RWPE2 (cell line): ENCODE measurements at regions not wholly inside any gene's neighbourhood (a gene's known extent, or its start where the extent isn't known, plus 50 kb on each side); places are given as distances from the start of the nearest gene placed in this dataset.
A peak's percentile ranks its signal among the peaks of the same experiment; 100 is the strongest.

Experiments used
- ATAC-seq: fragments of 200-7000 bp; cut with Tn5 transposase; 3 replicates; pipeline ENCODE4 v1.9.1; 2021; ENCODE audit warnings: low read depth
- DNase-seq: peaks from one replicate; pipeline ENCODE4 v3.0.0-alpha.2; 2020; ENCODE audit warnings: low spot score
- H3K27ac ChIP-seq: fragments of 450-650 bp; 2 replicates; pipeline ENCODE4 v1.5.1; 2017; ENCODE audit warnings: mild to moderate bottlenecking; ENCODE audit not compliant: poor library complexity, severe bottlenecking
- H3K27me3 ChIP-seq: fragments of 250-450 bp; sonication (Bioruptor Pico); 2 replicates; pipeline ENCODE4 v1.5.1; 2021; ENCODE audit warnings: mild to moderate bottlenecking, moderate library complexity; ENCODE audit not compliant: insufficient read depth, poor library complexity, severe bottlenecking
- H3K36me3 ChIP-seq: fragments of 250-450 bp; sonication (Bioruptor Pico); 2 replicates; pipeline ENCODE4 v1.5.1; 2020; ENCODE audit warnings: low read depth, mild to moderate bottlenecking, moderate library complexity
- H3K4me1 ChIP-seq: fragments of 250-450 bp; sonication (Bioruptor Pico); 2 replicates; pipeline ENCODE4 v1.5.1; 2021; ENCODE audit warnings: mild to moderate bottlenecking, moderate library complexity; ENCODE audit not compliant: insufficient read depth, poor library complexity, severe bottlenecking
- H3K4me3 ChIP-seq: fragments of 250-450 bp; sonication (Bioruptor Pico); 2 replicates; pipeline ENCODE4 v1.5.1; 2021; ENCODE audit warnings: mild to moderate bottlenecking, moderate library complexity; ENCODE audit not compliant: severe bottlenecking
- H3K9me3 ChIP-seq: fragments of 250-450 bp; sonication (Bioruptor Pico); 2 replicates; pipeline ENCODE4 v1.5.1; 2021; ENCODE audit warnings: mild to moderate bottlenecking, moderate library complexity; ENCODE audit not compliant: severe bottlenecking
- TF ChIP-seq, protein P1 (sequence below): fragments of 450-650 bp; IDR thresholded peaks from one replicate; pipeline ENCODE4 v1.5.1; 2017; ENCODE audit warnings: mild to moderate bottlenecking, moderate library complexity; ENCODE audit not compliant: poor library complexity, severe bottlenecking

DNA sequence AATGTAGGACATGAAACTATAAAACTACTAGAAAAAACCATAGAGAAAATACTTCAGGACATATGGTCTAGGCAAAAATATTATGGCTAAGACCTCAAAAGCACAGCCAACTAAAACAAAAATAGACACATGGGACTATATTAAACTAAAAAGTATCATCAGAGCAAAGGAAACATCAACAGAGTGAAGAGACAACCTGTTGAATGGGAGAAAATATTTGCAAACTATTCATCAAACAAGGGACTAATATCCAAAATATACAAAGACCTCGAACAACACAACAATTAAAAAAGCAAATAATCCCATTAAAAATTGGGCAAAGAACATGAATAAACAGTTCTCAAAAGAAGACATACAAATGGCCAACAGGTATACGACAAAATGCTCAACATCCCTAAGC is 210.9 kb downstream of the PCSK1 start:
- no peaks in the 10 kb centered on the region for H3K27me3 ChIP-seq
- H3K4me1 ChIP-seq, result peaks cover 32% of the 10 kb centered on the region
- no peak overlapping the region for H3K4me3 ChIP-seq
- ATAC-seq, result no peak
- TF ChIP-seq, protein P1, sequence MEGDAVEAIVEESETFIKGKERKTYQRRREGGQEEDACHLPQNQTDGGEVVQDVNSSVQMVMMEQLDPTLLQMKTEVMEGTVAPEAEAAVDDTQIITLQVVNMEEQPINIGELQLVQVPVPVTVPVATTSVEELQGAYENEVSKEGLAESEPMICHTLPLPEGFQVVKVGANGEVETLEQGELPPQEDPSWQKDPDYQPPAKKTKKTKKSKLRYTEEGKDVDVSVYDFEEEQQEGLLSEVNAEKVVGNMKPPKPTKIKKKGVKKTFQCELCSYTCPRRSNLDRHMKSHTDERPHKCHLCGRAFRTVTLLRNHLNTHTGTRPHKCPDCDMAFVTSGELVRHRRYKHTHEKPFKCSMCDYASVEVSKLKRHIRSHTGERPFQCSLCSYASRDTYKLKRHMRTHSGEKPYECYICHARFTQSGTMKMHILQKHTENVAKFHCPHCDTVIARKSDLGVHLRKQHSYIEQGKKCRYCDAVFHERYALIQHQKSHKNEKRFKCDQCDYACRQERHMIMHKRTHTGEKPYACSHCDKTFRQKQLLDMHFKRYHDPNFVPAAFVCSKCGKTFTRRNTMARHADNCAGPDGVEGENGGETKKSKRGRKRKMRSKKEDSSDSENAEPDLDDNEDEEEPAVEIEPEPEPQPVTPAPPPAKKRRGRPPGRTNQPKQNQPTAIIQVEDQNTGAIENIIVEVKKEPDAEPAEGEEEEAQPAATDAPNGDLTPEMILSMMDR, result no peak
- H3K9me3 ChIP-seq, result no peaks in the 10 kb centered on the region
- H3K27ac ChIP-seq, result peak overlapping the region; percentile 98
- H3K36me3 ChIP-seq, result no peaks in the 10 kb centered on the region
- DNase-seq, result no peak

DNA sequence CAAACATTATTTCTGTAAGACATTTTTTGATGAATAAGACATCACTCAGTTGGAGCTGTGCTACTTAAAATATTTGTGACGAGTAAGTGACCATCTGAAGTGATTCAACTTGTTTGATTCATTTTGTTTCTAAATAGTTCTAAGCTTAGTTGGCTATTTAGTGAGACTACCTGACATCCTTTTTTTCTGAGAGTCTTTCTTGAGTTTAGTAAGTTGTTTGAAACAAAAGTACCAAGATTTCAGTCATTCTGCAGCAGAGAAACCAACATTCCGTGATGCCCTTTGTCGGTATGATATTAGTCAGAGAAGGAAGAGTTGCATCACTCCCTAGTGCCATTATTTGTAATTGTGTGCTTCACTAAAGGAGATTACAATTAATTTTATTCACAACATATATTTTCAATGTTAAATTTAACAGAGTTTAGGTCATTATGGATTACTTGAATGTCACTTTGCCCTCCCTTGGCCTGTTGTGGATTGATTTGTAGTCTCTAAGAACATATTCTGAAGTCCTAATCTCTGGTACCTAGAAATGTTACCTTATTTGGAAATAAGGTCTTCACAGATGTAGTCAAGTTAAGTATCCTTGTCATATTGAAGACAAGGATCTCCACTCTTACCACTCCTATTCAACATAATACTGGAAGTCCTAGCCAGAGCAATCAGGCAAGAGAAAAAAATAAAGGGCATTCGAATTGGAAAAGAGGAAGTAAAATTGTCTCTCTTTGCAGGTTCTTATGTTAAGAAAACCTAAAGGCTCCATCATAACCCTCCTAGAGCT is 212.2 kb downstream of the PCSK1 start:
- peaks cover 22% of the 10 kb centered on the region for H3K4me1 ChIP-seq
- TF ChIP-seq, protein P1, result peak; percentile 9
- DNase-seq (no peak), ATAC-seq (peak; percentile 79)
- no peaks in the 10 kb centered on the region for H3K27me3 ChIP-seq
- peak overlapping the region; percentile 98 for H3K27ac ChIP-seq
- no peak overlapping the region for H3K4me3 ChIP-seq
- no peaks in the 10 kb centered on the region for H3K9me3 ChIP-seq
- H3K36me3 ChIP-seq, result no peaks in the 10 kb centered on the region

DNA sequence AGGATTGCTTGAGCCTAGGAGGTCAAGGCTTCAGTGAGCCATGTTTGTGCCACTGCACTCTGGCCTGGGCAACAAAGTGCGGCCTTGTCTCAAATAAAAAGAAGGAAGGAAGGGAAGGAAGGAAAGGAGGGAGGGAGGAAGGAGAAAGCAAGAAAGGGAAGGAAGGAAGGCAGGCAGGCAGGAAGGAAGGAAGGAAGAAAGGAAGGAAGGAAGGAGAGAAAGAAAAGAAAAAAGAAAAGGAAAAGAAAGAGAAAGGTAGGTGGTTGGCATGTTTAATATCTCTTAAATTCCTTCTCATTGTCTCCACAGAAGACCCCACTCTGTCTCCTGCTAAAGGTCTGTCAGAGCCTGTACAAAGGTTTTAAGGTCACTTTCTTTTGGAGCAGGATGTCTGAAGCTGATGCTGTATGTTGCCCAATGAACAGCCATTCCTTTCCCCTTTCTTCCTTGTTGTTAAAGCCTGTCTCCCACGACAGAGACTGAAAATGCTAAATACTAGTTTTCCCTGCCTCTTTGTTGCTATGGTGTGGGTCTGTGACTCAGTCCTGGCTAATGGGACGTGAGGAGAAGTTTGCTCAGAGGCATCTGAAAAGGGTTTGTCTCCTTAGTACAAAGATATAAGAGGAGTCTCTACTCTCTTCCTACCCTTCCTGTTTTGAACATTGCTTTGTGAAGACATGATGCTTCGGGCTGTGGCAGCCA is 213.3 kb downstream of the PCSK1 start:
- peak overlapping the region; percentile 98 for H3K27ac ChIP-seq
- peaks cover 22% of the 10 kb centered on the region for H3K4me1 ChIP-seq
- ATAC-seq, result peak; percentile 75
- TF ChIP-seq, protein P1, result no peak
- H3K27me3 ChIP-seq, result no peaks in the 10 kb centered on the region
- H3K9me3 ChIP-seq, result no peaks in the 10 kb centered on the region
- H3K36me3 ChIP-seq, result no peaks in the 10 kb centered on the region
- H3K4me3 ChIP-seq, result no peak overlapping the region
- no peak for DNase-seq

DNA sequence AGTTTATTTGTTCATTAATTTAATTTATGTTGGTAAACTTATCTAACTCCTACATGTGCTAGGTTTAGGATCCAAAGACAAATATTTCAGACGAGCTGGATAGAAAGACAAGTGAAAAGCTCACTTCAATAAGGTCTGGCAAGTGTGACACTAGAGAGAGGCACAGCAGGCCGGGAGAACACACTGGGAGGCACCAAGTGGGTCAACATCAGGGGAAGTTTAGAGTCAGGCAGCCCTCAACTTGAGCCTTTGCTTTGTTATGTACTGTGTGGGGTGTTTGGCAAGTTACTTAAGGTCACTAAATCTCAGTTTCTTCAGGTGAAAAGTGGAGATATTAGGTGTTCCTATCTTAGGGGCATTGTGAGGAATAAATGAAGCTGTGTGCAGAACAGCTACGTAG is 214.4 kb downstream of the PCSK1 start:
- Histone ChIP-seq H3K9me3 (no peaks in the 10 kb centered on the region), H3K4me1 (peaks cover 22% of the 10 kb centered on the region), H3K27ac (peak overlapping the region; percentile 98), H3K36me3 (no peaks in the 10 kb centered on the region), H3K27me3 (no peaks in the 10 kb centered on the region), H3K4me3 (no peak overlapping the region)
- ATAC-seq (no peak), DNase-seq (no peak)
- TF ChIP-seq, protein P1, result no peak
